ENCODE measurements at regions not wholly inside any gene's neighbourhood (a gene's known extent, or its start where the extent isn't known, plus 50 kb on each side); places are given as distances from the start of the nearest gene placed in this dataset.
"Not testable (repeated sequence)": the region's sequence is repeated elsewhere in the genome, so short reads cannot be mapped to it uniquely, and the experiment has no call there.

- no peak for DNase-seq
Observed at GRCh38 chr7:109659261-109659660, 1089.6 kb downstream of the DNAJB9 start.

GRCh38 chr7:109660401-109660800, 1090.7 kb downstream of the DNAJB9 start:
- no peak for DNase-seq

- DNase-seq: no peak
Observed at GRCh38 chr7:109663806-109664205, 1094.1 kb downstream of the DNAJB9 start.

- DNase-seq: not testable (repeated sequence)
Observed at GRCh38 chr7:109687269-109687668, 1117.6 kb downstream of the DNAJB9 start.

GRCh38 chr7:109692613-109693012, 1122.9 kb downstream of the DNAJB9 start:
- peak; percentile 12 for DNase-seq

- DNase-seq: no peak
Observed at GRCh38 chr7:109694149-109695071, 1124.7 kb downstream of the DNAJB9 start.

GRCh38 chr7:109695419-109695818, 1125.7 kb downstream of the DNAJB9 start:
- DNase-seq: no peak

- DNase-seq: no peak
Observed at GRCh38 chr7:109696723-109697122, 1127.0 kb downstream of the DNAJB9 start.

- DNase-seq: no peak
Observed at GRCh38 chr7:109699661-109700060, 1130.0 kb downstream of the DNAJB9 start.

GRCh38 chr7:109713366-109713765, 1143.7 kb downstream of the DNAJB9 start:
- no peak for DNase-seq

GRCh38 chr7:109719359-109719758, 1149.7 kb downstream of the DNAJB9 start:
- DNase-seq: not testable (repeated sequence)

GRCh38 chr7:109734601-109735000, 1164.9 kb downstream of the DNAJB9 start:
- DNase-seq: no peak

GRCh38 chr7:109735881-109736280, 1166.2 kb downstream of the DNAJB9 start:
- DNase-seq: no peak

- DNase-seq: no peak
Observed at GRCh38 chr7:109745677-109746410, 1176.2 kb downstream of the DNAJB9 start.

- DNase-seq: no peak
Observed at GRCh38 chr7:109751241-109751640, 1181.6 kb downstream of the DNAJB9 start.

GRCh38 chr7:109752068-109752467, 1182.4 kb downstream of the DNAJB9 start:
- no peak for DNase-seq

- no peak for DNase-seq
Observed at GRCh38 chr7:109757713-109758112, 1188.0 kb downstream of the DNAJB9 start.

- DNase-seq: no peak
Observed at GRCh38 chr7:109763611-109764010, 1193.9 kb downstream of the DNAJB9 start.

- no peak for DNase-seq
Observed at GRCh38 chr7:109772161-109772560, 1202.5 kb downstream of the DNAJB9 start.

GRCh38 chr7:109782806-109783205, 1213.1 kb downstream of the DNAJB9 start:
- no peak for DNase-seq

- no peak for DNase-seq
Observed at GRCh38 chr7:109806548-109806947, 1236.9 kb downstream of the DNAJB9 start.

GRCh38 chr7:109821156-109821555, 1251.5 kb downstream of the DNAJB9 start:
- no peak for DNase-seq

- DNase-seq: no peak
Observed at GRCh38 chr7:109834851-109835250, 1256.1 kb upstream of the LRRN3 start.

GRCh38 chr7:109835577-109835976, 1255.3 kb upstream of the LRRN3 start:
- DNase-seq: no peak
